GM19025 (cell line): ENCODE measurements at regions not wholly inside any gene's neighbourhood (a gene's known extent, or its start where the extent isn't known, plus 50 kb on each side); places are given as distances from the start of the nearest gene placed in this dataset.

Source experiments
- ATAC-seq: cut with Tn5 transposase; IDR thresholded peaks from one replicate; pipeline ENCODE4 v1.9.1; 2021; ENCODE audit warnings: mild to moderate bottlenecking, low read depth, moderate library complexity; ENCODE audit not compliant: unreplicated experiment

- ATAC-seq, result no peak
Measured at GRCh38 chr12:24483732-24484131, 465.2 kb downstream of the BCAT1 start.

- no peak for ATAC-seq
Measured at GRCh38 chr12:24482882-24483604, 465.9 kb downstream of the BCAT1 start.

- no peak for ATAC-seq
Measured at GRCh38 chr12:24482044-24482443, 466.9 kb downstream of the BCAT1 start.

- ATAC-seq, result no peak
Measured at GRCh38 chr12:24480766-24481449, 468.0 kb downstream of the BCAT1 start.

- ATAC-seq, result no peak
Measured at GRCh38 chr12:24479131-24479530, 469.8 kb downstream of the BCAT1 start.

- no peak for ATAC-seq
Measured at GRCh38 chr12:24478254-24478653, 470.6 kb downstream of the BCAT1 start.

GRCh38 chr12:24476310-24476709 is 472.6 kb downstream of the BCAT1 start:
- ATAC-seq, result no peak

- ATAC-seq, result no peak
Measured at GRCh38 chr12:24475337-24475736, 473.6 kb downstream of the BCAT1 start.

GRCh38 chr12:24473097-24473496 is 475.8 kb downstream of the BCAT1 start:
- ATAC-seq, result no peak

GRCh38 chr12:24470050-24470449 is 478.9 kb downstream of the BCAT1 start:
- no peak for ATAC-seq

GRCh38 chr12:24469089-24469488 is 479.8 kb downstream of the BCAT1 start:
- no peak for ATAC-seq

GRCh38 chr12:24467226-24467625 is 481.7 kb downstream of the BCAT1 start:
- ATAC-seq, result no peak

- ATAC-seq, result no peak
Measured at GRCh38 chr12:24463375-24463774, 485.5 kb downstream of the BCAT1 start.

GRCh38 chr12:24462946-24463345 is 486.0 kb downstream of the BCAT1 start:
- no peak for ATAC-seq

GRCh38 chr12:24460506-24460905 is 488.4 kb downstream of the BCAT1 start:
- ATAC-seq, result no peak

GRCh38 chr12:24460099-24460498 is 488.8 kb downstream of the BCAT1 start:
- no peak for ATAC-seq

GRCh38 chr12:24455811-24456210 is 493.1 kb downstream of the BCAT1 start:
- no peak for ATAC-seq

GRCh38 chr12:24447678-24448077 is 498.2 kb upstream of the SOX5 start:
- no peak for ATAC-seq

GRCh38 chr12:24446287-24446686 is 496.8 kb upstream of the SOX5 start:
- ATAC-seq, result no peak

GRCh38 chr12:24444634-24445033 is 495.2 kb upstream of the SOX5 start:
- ATAC-seq, result no peak

GRCh38 chr12:24441458-24441857 is 492.0 kb upstream of the SOX5 start:
- ATAC-seq, result no peak

- no peak for ATAC-seq
Measured at GRCh38 chr12:24436667-24437066, 487.2 kb upstream of the SOX5 start.
